Aorta (tissue), 5 donors: ENCODE measurements at regions not wholly inside any gene's neighbourhood (a gene's known extent, or its start where the extent isn't known, plus 50 kb on each side); places are given as distances from the start of the nearest gene placed in this dataset.

Experiments
- ATAC-seq: fragments of 200-7000 bp; cut with Tn5 transposase; one replicate; pipeline ENCODE4 v1.9.1; 2022; ENCODE audit warnings: moderate library complexity; ENCODE audit not compliant: low FRiP score
- DNase-seq, 2 donors: peaks; one replicate each; pipeline ENCODE4 v3.0.0-alpha.2; 2020
- H3K27ac ChIP-seq, 2 donors: one replicate each; pipeline ENCODE4 v1.5.1; 2013; ENCODE audit warnings: low read length in 2 of 2, mild to moderate bottlenecking in 2 of 2, moderate library complexity in 2 of 2, control low read depth in 1 of 2, inconsistent platforms in 1 of 2, low read depth in 1 of 2
- H3K27me3 ChIP-seq, 2 donors: one replicate each; pipeline ENCODE4 v1.6.1; 2013; ENCODE audit warnings: control low read depth in 1 of 2, low read length in 1 of 2, mild to moderate bottlenecking in 1 of 2, moderate library complexity in 1 of 2; ENCODE audit not compliant: insufficient read depth in 2 of 2, control insufficient read depth in 1 of 2
- H3K36me3 ChIP-seq, 2 donors: one replicate each; pipeline ENCODE4 v1.6.1; 2013; ENCODE audit warnings: control low read depth in 1 of 2, low read length in 1 of 2, mild to moderate bottlenecking in 1 of 2; ENCODE audit not compliant: insufficient read depth in 2 of 2, control insufficient read depth in 1 of 2
- H3K4me1 ChIP-seq, 2 donors: one replicate each; pipeline ENCODE4 v1.6.1; 2013; ENCODE audit warnings: low read length in 2 of 2, control low read depth in 1 of 2, mild to moderate bottlenecking in 1 of 2, moderate library complexity in 1 of 2; ENCODE audit not compliant: insufficient read depth in 2 of 2, control insufficient read depth in 1 of 2
- H3K4me3 ChIP-seq, 2 donors: one replicate each; pipeline ENCODE4 v1.5.1; 2013; ENCODE audit warnings: low read length in 2 of 2, control low read depth in 1 of 2, mild to moderate bottlenecking in 1 of 2
- H3K9me3 ChIP-seq: one replicate; pipeline ENCODE4 v1.6.1; 2013; ENCODE audit warnings: mild to moderate bottlenecking, low read length; ENCODE audit not compliant: control insufficient read depth
- WGBS, 2 donors: extraction: QIAGEN DNeasy Blood & Tissue Kit; methylation state at CpG; one replicate each; pipeline ENCODE4 v1.1.7; 2013; 5-methylcytosine and 5-hydroxymethylcytosine counted together
- intact Hi-C, 2 donors: fragments of 100-400 bp; cut with DNase I; formaldehyde crosslinking; loops; one replicate each; pipeline versions ENCODE4 v1.14.2 to v1.15.0; 2022
- donor health status: healthy with polysubstance abuse.
- donor health status: Bipolar disorder and iron deficiency.
- donor health status: DM: no; HTN: no; CAD: no.
- donor health status: DM: no; HTN: no; CAD: no.
- donor health status: DM: yes; HTN: yes; CAD: no.

GRCh38 chr11:115910379-115910778 lies 406.2 kb upstream of the CADM1 start:
- Histone ChIP-seq H3K27me3 (no peaks in the 10 kb centered on the region), H3K4me3 (no peak overlapping the region), H3K36me3 (no peaks in the 10 kb centered on the region), H3K9me3 (peaks cover 1% of the 10 kb centered on the region), H3K27ac (no peak overlapping the region), H3K4me1 (no peaks in the 10 kb centered on the region)
- intact Hi-C loops: no loop called here
- DNase-seq (no peak), ATAC-seq (no peak)
- WGBS, 2 donors: 52 to 59% methylated on average over 1 of the region's 1 CpG

GRCh38 chr11:115906171-115906570 lies 402.0 kb upstream of the CADM1 start:
- intact Hi-C loops: no loop called here
- no peaks in the 10 kb centered on the region for H3K36me3 ChIP-seq
- DNase-seq (no peak), ATAC-seq (peak; percentile 36)
- 36 to 42% methylated on average over 3 of the region's 3 CpGs for WGBS, 2 donors
- no peaks in the 10 kb centered on the region for H3K27me3 ChIP-seq
- no peak overlapping the region for H3K27ac ChIP-seq
- no peaks in the 10 kb centered on the region for H3K9me3 ChIP-seq
- H3K4me1 ChIP-seq: no peaks in the 10 kb centered on the region
- H3K4me3 ChIP-seq: no peak overlapping the region

- Histone ChIP-seq H3K27ac (no peak overlapping the region), H3K4me3 (no peak overlapping the region), H3K4me1 (no peaks in the 10 kb centered on the region), H3K36me3 (no peaks in the 10 kb centered on the region), H3K27me3 (no peaks in the 10 kb centered on the region), H3K9me3 (no peaks in the 10 kb centered on the region)
- ATAC-seq (no peak), DNase-seq (no peak)
- WGBS, 2 donors: 60% methylated on average over 3 of the region's 3 CpGs
- intact Hi-C loops: no loop called here
Measured at GRCh38 chr11:115905341-115906000, 401.3 kb upstream of the CADM1 start.

GRCh38 chr11:115903179-115903578 lies 399.0 kb upstream of the CADM1 start:
- no peak for ATAC-seq
- Histone ChIP-seq H3K27ac (no peak overlapping the region), H3K9me3 (no peaks in the 10 kb centered on the region), H3K36me3 (no peaks in the 10 kb centered on the region), H3K4me1 (no peaks in the 10 kb centered on the region), H3K27me3 (no peaks in the 10 kb centered on the region), H3K4me3 (no peak overlapping the region)
- no peak for DNase-seq
- intact Hi-C loops: no loop called here
- 87 to 89% methylated on average over 4 of the region's 4 CpGs for WGBS, 2 donors

- ATAC-seq: no peak
- intact Hi-C loops: no loop called here
- DNase-seq: no peak
- Histone ChIP-seq H3K9me3 (no peaks in the 10 kb centered on the region), H3K4me3 (no peak overlapping the region), H3K4me1 (no peaks in the 10 kb centered on the region), H3K36me3 (no peaks in the 10 kb centered on the region), H3K27ac (no peak overlapping the region), H3K27me3 (no peaks in the 10 kb centered on the region)
Measured at GRCh38 chr11:115901069-115901468, 396.9 kb upstream of the CADM1 start.

GRCh38 chr11:115900111-115900510 lies 395.9 kb upstream of the CADM1 start:
- no peaks in the 10 kb centered on the region for H3K27me3 ChIP-seq
- H3K4me1 ChIP-seq: no peaks in the 10 kb centered on the region
- no peaks in the 10 kb centered on the region for H3K9me3 ChIP-seq
- no peak overlapping the region for H3K27ac ChIP-seq
- no peaks in the 10 kb centered on the region for H3K36me3 ChIP-seq
- no peak overlapping the region for H3K4me3 ChIP-seq
- DNase-seq: no peak
- WGBS, 2 donors: 81 to 89% methylated on average over 10 of the region's 10 CpGs
- ATAC-seq: no peak
- intact Hi-C loops: no loop called here

- Histone ChIP-seq H3K27ac (no peak overlapping the region), H3K27me3 (no peaks in the 10 kb centered on the region), H3K4me1 (no peaks in the 10 kb centered on the region), H3K9me3 (no peaks in the 10 kb centered on the region), H3K36me3 (no peaks in the 10 kb centered on the region), H3K4me3 (no peak overlapping the region)
- DNase-seq: no peak
- ATAC-seq: no peak
- WGBS, 2 donors: 36 to 59% methylated on average over 4 of the region's 4 CpGs
- intact Hi-C loops: no loop called here
Measured at GRCh38 chr11:115897707-115898106, 393.5 kb upstream of the CADM1 start.

- WGBS, 2 donors: 88 to 89% methylated on average over 2 of the region's 2 CpGs
- no peaks in the 10 kb centered on the region for H3K36me3 ChIP-seq
- intact Hi-C loops: no loop called here
- no peaks in the 10 kb centered on the region for H3K4me1 ChIP-seq
- no peak overlapping the region for H3K4me3 ChIP-seq
- no peaks in the 10 kb centered on the region for H3K27me3 ChIP-seq
- no peak for ATAC-seq
- DNase-seq: no peak
- no peaks in the 10 kb centered on the region for H3K9me3 ChIP-seq
- no peak overlapping the region for H3K27ac ChIP-seq
Measured at GRCh38 chr11:115896084-115896483, 391.9 kb upstream of the CADM1 start.

- 89 to 91% methylated on average over 1 of the region's 1 CpG for WGBS, 2 donors
- no peak overlapping the region for H3K4me3 ChIP-seq
- no peaks in the 10 kb centered on the region for H3K27me3 ChIP-seq
- no peak overlapping the region for H3K27ac ChIP-seq
- H3K4me1 ChIP-seq: no peaks in the 10 kb centered on the region
- no peaks in the 10 kb centered on the region for H3K9me3 ChIP-seq
- H3K36me3 ChIP-seq: no peaks in the 10 kb centered on the region
- no peak for ATAC-seq
- intact Hi-C loops: no loop called here
- DNase-seq: no peak
Measured at GRCh38 chr11:115895594-115895993, 391.4 kb upstream of the CADM1 start.
